Testis (tissue), 2 donors: ENCODE measurements at regions not wholly inside any gene's neighbourhood (a gene's known extent, or its start where the extent isn't known, plus 50 kb on each side); places are given as distances from the start of the nearest gene placed in this dataset.
A peak's percentile ranks its signal among the peaks of the same experiment; 100 is the strongest.

Experiments used
- DNase-seq: peaks from one replicate; pipeline ENCODE4 v3.0.0-alpha.2; 2019
- H3K27ac ChIP-seq, 2 donors: fragments of 200-600 bp; sonication (generic); one replicate each; pipeline ENCODE4 v1.5.1; 2019
- H3K27me3 ChIP-seq: fragments of 200-600 bp; sonication (generic); one replicate; pipeline ENCODE4 v1.5.1; 2019
- H3K36me3 ChIP-seq: fragments of 200-600 bp; sonication (generic); one replicate; pipeline ENCODE4 v1.5.1; 2017; ENCODE audit warnings: low read depth; ENCODE audit errors: missing control alignments
- H3K4me1 ChIP-seq: fragments of 200-600 bp; sonication (generic); one replicate; pipeline ENCODE4 v1.5.1; 2019
- H3K4me3 ChIP-seq, 2 donors: fragments of 200-600 bp; sonication (generic); one replicate each; pipeline ENCODE4 v1.5.1; 2017 to 2019
- H3K9me3 ChIP-seq: fragments of 200-600 bp; sonication (generic); one replicate; pipeline ENCODE4 v1.5.1; 2017
- POLR2A ChIP-seq: fragments of 450-650 bp; IDR thresholded peaks from one replicate; pipeline ENCODE4 v1.6.1; 2017; ENCODE audit warnings: antibody characterized with exemption, mild to moderate bottlenecking, moderate library complexity
- WGBS, 2 donors: methylation state at CpG; one replicate each; pipeline ENCODE4 v1.1.5; 2018; 5-methylcytosine and 5-hydroxymethylcytosine counted together
- intact Hi-C: fragments of 100-400 bp; cut with DNase I; formaldehyde crosslinking; loops from one replicate; pipeline ENCODE4 v1.15.1; 2023; ENCODE audit warnings: low total_unique reads
- TF ChIP-seq, protein P1 (sequence below), 3 experiments: fragments of 450-650 bp in 2 of 3; fragments of 200-600 bp in 1 of 3; sonication (generic) in 1 of 3; IDR thresholded peaks; one replicate each; pipeline ENCODE4 v1.5.1; 2016 to 2019; ENCODE audit warnings: antibody characterized with exemption in 3 of 3, mild to moderate bottlenecking in 2 of 3, moderate library complexity in 1 of 3

DNA sequence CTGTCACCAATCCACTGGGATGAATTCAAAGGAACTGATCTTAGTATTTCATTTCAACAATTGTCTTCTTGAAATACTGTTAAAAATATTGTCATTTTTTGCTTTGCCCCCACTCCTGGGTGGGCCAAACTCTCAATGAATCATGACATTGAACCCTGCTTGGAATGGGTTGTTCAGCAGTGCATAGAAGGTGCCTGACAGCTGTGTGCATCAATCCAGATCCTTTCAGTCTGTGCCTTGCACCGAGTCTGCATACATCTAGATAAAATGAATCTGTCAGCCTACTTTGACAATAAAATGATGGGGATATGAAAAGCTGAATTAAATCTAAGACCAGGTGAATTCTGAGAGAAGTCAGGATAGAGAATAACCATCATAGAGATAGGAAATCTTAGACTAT is 706.6 kb downstream of the CBLN2 start:
- WGBS, 2 donors, result 71 to 76% methylated on average over 1 of the region's 1 CpG
- Histone ChIP-seq H3K27ac (no peak overlapping the region), H3K4me3 (no peak overlapping the region), H3K9me3 (no peaks in the 10 kb centered on the region), H3K36me3 (no peaks in the 10 kb centered on the region), H3K27me3 (no peaks in the 10 kb centered on the region), H3K4me1 (no peaks in the 10 kb centered on the region)
- intact Hi-C loops, result no loop called here
- TF ChIP-seq POLR2A, result no peak
- TF ChIP-seq, protein P1, sequence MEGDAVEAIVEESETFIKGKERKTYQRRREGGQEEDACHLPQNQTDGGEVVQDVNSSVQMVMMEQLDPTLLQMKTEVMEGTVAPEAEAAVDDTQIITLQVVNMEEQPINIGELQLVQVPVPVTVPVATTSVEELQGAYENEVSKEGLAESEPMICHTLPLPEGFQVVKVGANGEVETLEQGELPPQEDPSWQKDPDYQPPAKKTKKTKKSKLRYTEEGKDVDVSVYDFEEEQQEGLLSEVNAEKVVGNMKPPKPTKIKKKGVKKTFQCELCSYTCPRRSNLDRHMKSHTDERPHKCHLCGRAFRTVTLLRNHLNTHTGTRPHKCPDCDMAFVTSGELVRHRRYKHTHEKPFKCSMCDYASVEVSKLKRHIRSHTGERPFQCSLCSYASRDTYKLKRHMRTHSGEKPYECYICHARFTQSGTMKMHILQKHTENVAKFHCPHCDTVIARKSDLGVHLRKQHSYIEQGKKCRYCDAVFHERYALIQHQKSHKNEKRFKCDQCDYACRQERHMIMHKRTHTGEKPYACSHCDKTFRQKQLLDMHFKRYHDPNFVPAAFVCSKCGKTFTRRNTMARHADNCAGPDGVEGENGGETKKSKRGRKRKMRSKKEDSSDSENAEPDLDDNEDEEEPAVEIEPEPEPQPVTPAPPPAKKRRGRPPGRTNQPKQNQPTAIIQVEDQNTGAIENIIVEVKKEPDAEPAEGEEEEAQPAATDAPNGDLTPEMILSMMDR (IDR thresholded peaks at IDR 0.05), result no peak
- DNase-seq, result no peak

DNA sequence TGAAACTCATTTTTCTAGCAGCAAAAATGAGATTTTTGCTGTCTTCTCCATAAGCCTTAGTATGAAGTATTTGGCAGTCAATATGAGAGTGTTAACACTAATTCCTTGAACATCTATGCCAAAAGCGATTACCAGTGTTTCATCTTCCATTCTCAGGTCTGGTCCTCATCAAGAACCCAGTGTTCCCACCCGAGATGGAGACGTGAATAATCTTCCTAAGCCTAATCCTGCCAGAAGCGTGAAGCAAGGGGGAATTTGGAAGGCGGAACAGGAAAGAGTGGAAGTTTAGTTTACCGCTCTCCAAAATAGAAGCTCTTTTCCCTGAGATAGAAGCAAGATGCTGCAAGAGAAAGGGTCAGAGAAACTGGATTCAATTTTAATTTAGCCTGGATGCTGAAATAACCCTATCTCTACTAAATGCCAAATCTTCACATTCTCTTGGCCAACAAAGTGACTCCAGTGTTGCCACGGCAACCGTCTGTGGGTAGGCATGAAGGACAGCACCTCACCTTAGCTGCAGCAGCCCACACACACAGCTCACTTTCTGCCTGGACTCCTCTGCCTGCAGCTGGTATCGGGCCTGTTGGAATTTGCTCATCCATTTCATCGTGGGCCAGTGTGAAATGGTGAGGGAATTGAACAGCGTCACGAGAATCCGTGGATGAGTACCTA is 711.1 kb downstream of the CBLN2 start:
- Histone ChIP-seq H3K27me3 (no peaks in the 10 kb centered on the region), H3K4me1 (no peaks in the 10 kb centered on the region), H3K9me3 (no peaks in the 10 kb centered on the region), H3K27ac (no peak overlapping the region), H3K4me3 (no peak overlapping the region), H3K36me3 (no peaks in the 10 kb centered on the region)
- peak; percentile 16 for DNase-seq
- WGBS, 2 donors, result 42 to 62% methylated on average over 13 of the region's 13 CpGs
- intact Hi-C loops, result no loop called here
- TF ChIP-seq POLR2A, result no peak
- TF ChIP-seq, protein P1 (IDR thresholded peaks at IDR 0.05), result no peak

DNA sequence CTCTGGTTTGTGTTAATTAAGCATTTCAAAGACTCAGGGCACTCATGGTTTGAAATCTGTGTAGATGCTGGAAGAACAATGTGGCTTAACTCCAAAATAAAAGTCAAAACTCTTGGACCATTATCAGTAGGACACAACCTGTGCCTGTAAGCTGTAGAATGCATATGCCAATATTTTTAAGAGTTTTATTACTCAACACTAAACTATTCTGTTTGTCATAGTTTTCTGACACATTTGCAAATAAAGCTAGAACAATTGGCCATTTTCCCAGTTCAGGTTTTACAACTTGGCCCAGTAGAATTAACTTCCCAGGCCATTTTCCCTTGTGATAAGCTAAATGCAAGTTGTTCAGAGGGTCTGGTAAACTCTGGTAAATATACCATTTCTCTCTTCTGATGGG is 713.1 kb downstream of the CBLN2 start:
- intact Hi-C loops, result no loop called here
- no peak for DNase-seq
- H3K27ac ChIP-seq, result no peak overlapping the region
- no peak overlapping the region for H3K4me3 ChIP-seq
- H3K27me3 ChIP-seq, result no peaks in the 10 kb centered on the region
- TF ChIP-seq, protein P1 (IDR thresholded peaks at IDR 0.05), result no peak
- H3K4me1 ChIP-seq, result no peaks in the 10 kb centered on the region
- no peaks in the 10 kb centered on the region for H3K9me3 ChIP-seq
- H3K36me3 ChIP-seq, result no peaks in the 10 kb centered on the region

DNA sequence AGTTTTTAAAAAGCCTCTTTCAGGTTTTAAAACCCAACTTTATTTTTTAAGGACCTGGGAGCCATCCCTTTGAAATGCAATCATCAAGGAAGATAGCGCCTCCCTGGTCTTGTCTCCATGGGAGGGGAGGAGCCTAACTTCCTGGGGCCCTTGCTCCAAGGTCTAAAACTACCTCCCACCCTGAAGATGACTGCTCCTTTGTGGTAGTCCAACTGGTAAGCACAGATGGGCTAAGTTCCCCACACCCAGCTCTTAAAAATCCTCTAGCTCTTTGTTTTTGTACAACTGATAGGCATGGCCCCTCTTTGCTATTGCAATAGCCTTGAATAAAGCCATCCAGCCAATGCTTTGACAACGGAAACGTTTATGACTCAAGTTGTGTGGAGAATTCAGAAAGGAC is 716.8 kb downstream of the CBLN2 start:
- Histone ChIP-seq H3K4me3 (no peak overlapping the region), H3K9me3 (no peaks in the 10 kb centered on the region), H3K4me1 (no peaks in the 10 kb centered on the region), H3K27me3 (no peaks in the 10 kb centered on the region), H3K36me3 (no peaks in the 10 kb centered on the region), H3K27ac (no peak overlapping the region)
- WGBS, 2 donors, result 75 to 81% methylated on average over 3 of the region's 3 CpGs
- intact Hi-C loops, result no loop called here
- TF ChIP-seq, protein P1 (IDR thresholded peaks at IDR 0.05), result no peak
- TF ChIP-seq POLR2A, result no peak
- DNase-seq, result no peak

DNA sequence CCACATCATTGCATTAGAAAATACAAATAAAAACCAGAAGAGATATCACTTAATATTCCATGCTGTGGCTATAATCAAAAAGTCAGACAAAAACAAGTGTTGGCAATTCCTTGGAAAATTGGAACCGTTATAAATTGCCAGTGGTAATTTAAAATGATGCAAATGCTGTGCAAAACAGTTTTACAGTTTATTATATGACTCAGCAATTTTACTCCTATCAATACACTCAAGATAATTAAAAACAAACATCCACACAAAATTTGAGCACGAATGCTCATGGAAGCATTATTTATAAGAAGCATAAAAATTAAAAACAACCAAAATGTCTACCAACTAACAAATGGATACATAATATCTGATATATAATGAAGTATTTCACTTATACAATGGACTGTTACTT is 728.8 kb downstream of the CBLN2 start:
- TF ChIP-seq, protein P1 (IDR thresholded peaks at IDR 0.05), result no peak
- no peak for TF ChIP-seq POLR2A
- WGBS, 2 donors, result 78 to 84% methylated on average over 2 of the region's 2 CpGs
- no peak for DNase-seq
- Histone ChIP-seq H3K4me1 (no peaks in the 10 kb centered on the region), H3K27ac (no peak overlapping the region), H3K36me3 (no peaks in the 10 kb centered on the region), H3K27me3 (no peaks in the 10 kb centered on the region), H3K4me3 (no peak overlapping the region), H3K9me3 (no peaks in the 10 kb centered on the region)
- intact Hi-C loops, result no loop called here
